ENCODE measurements at regions not wholly inside any gene's neighbourhood (a gene's known extent, or its start where the extent isn't known, plus 50 kb on each side); places are given as distances from the start of the nearest gene placed in this dataset.

DNA sequence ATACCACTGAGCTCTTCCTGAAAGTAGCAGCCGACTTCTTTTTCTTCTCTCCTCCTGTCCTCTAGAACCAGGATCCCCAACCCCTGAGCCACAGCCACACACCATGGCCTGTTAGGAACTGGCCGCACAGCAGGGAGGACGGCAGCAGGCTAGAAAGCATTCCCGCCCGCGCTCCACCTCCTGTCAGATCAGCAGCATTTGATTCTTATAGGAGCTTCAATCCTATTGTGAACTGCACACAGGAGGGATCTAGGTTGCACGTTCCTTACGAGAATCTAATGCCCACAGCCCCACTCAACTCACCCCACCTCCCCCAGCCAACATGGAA lies 179.1 kb upstream of the SH3BP4 start (continued):
- TF ChIP-seq, protein P1, sequence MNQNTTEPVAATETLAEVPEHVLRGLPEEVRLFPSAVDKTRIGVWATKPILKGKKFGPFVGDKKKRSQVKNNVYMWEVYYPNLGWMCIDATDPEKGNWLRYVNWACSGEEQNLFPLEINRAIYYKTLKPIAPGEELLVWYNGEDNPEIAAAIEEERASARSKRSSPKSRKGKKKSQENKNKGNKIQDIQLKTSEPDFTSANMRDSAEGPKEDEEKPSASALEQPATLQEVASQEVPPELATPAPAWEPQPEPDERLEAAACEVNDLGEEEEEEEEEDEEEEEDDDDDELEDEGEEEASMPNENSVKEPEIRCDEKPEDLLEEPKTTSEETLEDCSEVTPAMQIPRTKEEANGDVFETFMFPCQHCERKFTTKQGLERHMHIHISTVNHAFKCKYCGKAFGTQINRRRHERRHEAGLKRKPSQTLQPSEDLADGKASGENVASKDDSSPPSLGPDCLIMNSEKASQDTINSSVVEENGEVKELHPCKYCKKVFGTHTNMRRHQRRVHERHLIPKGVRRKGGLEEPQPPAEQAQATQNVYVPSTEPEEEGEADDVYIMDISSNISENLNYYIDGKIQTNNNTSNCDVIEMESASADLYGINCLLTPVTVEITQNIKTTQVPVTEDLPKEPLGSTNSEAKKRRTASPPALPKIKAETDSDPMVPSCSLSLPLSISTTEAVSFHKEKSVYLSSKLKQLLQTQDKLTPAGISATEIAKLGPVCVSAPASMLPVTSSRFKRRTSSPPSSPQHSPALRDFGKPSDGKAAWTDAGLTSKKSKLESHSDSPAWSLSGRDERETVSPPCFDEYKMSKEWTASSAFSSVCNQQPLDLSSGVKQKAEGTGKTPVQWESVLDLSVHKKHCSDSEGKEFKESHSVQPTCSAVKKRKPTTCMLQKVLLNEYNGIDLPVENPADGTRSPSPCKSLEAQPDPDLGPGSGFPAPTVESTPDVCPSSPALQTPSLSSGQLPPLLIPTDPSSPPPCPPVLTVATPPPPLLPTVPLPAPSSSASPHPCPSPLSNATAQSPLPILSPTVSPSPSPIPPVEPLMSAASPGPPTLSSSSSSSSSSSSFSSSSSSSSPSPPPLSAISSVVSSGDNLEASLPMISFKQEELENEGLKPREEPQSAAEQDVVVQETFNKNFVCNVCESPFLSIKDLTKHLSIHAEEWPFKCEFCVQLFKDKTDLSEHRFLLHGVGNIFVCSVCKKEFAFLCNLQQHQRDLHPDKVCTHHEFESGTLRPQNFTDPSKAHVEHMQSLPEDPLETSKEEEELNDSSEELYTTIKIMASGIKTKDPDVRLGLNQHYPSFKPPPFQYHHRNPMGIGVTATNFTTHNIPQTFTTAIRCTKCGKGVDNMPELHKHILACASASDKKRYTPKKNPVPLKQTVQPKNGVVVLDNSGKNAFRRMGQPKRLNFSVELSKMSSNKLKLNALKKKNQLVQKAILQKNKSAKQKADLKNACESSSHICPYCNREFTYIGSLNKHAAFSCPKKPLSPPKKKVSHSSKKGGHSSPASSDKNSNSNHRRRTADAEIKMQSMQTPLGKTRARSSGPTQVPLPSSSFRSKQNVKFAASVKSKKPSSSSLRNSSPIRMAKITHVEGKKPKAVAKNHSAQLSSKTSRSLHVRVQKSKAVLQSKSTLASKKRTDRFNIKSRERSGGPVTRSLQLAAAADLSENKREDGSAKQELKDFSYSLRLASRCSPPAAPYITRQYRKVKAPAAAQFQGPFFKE (tag by site-specific recombination; IDR thresholded peaks at IDR 0.05; ENCODE audit: borderline replicate concordance), result no peak
- no peak for TF ChIP-seq ZNF660 (tag by site-specific recombination; IDR thresholded peaks at IDR 0.05)
- TF ChIP-seq ZNF24 (tag by site-specific recombination; IDR thresholded peaks at IDR 0.05), result no peak
- no peak for TF ChIP-seq REPIN1 (tag by site-specific recombination; IDR thresholded peaks at IDR 0.05; ENCODE audit: low read depth)
- TF ChIP-seq, protein P2, sequence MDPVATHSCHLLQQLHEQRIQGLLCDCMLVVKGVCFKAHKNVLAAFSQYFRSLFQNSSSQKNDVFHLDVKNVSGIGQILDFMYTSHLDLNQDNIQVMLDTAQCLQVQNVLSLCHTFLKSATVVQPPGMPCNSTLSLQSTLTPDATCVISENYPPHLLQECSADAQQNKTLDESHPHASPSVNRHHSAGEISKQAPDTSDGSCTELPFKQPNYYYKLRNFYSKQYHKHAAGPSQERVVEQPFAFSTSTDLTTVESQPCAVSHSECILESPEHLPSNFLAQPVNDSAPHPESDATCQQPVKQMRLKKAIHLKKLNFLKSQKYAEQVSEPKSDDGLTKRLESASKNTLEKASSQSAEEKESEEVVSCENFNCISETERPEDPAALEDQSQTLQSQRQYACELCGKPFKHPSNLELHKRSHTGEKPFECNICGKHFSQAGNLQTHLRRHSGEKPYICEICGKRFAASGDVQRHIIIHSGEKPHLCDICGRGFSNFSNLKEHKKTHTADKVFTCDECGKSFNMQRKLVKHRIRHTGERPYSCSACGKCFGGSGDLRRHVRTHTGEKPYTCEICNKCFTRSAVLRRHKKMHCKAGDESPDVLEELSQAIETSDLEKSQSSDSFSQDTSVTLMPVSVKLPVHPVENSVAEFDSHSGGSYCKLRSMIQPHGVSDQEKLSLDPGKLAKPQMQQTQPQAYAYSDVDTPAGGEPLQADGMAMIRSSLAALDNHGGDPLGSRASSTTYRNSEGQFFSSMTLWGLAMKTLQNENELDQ (tag by site-specific recombination; IDR thresholded peaks at IDR 0.05; ENCODE audit: low read depth), result no peak

DNA sequence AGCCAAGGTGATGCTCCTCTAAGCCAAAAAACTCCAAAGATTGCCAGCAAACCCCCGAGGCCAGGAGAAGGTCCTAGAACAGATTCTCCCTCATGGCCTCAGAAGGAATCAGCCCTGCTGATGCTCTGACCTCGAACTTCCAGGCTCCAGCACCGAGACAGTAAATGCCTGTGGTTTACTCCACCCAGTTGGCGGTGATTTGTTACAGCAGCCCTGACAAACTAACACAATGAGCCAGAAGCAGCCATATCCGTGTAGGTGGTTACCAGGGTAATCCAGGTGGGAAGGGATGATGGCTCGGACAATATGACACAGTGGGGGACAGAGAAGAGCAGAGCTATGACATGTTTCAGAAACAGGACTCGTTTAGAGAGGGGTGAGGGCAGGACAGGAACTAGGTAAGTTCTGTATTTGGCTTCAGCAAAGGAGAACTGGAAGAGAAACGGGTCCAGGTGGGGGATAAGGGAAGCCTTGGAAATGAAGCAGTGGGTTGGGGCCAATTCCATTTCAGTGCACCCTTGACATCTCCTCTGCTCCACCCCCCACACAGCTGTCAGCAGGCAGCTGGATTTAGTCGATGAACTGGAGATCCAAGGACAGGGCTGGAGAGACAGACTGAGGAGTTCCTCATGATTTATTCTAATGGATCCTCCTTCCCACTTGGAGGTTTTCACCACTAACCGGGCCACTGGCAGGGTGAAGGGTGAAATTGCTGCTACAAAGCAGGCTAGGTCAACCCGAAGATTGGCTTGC lies 179.7 kb upstream of the SH3BP4 start:
- POLR2A ChIA-PET, result no interaction called here
- CTCF ChIA-PET, result interaction anchor here (0.6 kb wide), 2 partner anchors 22 to 26 kb away, joined by 3 to 6 read pairs; no protein-coding TSS in a partner anchor
- no peaks in the 10 kb centered on the region for H3K4me1 ChIP-seq (ENCODE audit: control insufficient read depth, insufficient read depth, low read length)
- H3K9me3 ChIP-seq (ENCODE audit: control insufficient read depth, insufficient read depth, low read depth, low read length), result no peaks in the 10 kb centered on the region
- H3K36me3 ChIP-seq (ENCODE audit: control insufficient read depth in 2 of 2, insufficient read depth in 1 of 2, low read length in 2 of 2), result no peaks in the 10 kb centered on the region
- H3K4me3 ChIP-seq (ENCODE audit: low read depth, low read length), result no peak overlapping the region
- TF ChIP-seq ZNF23 (tag by site-specific recombination; IDR thresholded peaks at IDR 0.05; ENCODE audit: borderline replicate concordance) (no peak), EGR2 (tag by site-specific recombination; IDR thresholded peaks at IDR 0.05; ENCODE audit: low read depth) (0 out of 2 replicates have a peak, but pooled peaks have one; percentile 40)
- no peak overlapping the region for H3K27ac ChIP-seq (ENCODE audit: extremely low read depth, low read depth, low read length)

DNA sequence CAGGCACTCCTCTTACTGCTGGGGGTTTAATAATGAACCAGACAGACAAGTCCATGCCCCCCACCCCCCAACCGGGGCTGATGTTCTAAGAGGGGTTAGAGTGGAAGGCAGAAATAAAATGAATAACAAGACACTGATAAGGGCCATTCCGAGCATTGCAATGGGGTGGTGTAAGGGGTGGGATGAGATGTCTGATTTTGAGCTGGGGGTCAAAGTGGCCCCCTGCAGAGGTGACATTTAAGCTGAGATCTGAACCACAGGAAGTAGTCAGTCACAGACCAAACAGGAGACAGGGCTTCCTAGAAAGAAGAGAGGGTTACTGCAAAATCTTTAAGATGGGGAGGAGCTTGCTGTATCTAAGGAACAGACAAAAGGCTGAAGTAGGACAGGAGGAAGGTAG lies 180.6 kb upstream of the SH3BP4 start:
- TF ChIP-seq ZSCAN23 (tag by site-specific recombination; IDR thresholded peaks at IDR 0.05) (no peak), REPIN1 (tag by site-specific recombination; IDR thresholded peaks at IDR 0.05; ENCODE audit: low read depth) (no peak), ZNF174 (tag by site-specific recombination; IDR thresholded peaks at IDR 0.05) (no peak), ZNF24 (tag by site-specific recombination; IDR thresholded peaks at IDR 0.05) (no peak), ZNF664 (tag by site-specific recombination; IDR thresholded peaks at IDR 0.05) (no peak), ZNF777 (tag by site-specific recombination; IDR thresholded peaks at IDR 0.05; ENCODE audit: borderline replicate concordance) (no peak), BCL11B (tag by site-specific recombination; IDR thresholded peaks at IDR 0.05; ENCODE audit: low read depth) (no peak), ZNF785 (tag by site-specific recombination; IDR thresholded peaks at IDR 0.05) (no peak), ZFP37 (tag by site-specific recombination; IDR thresholded peaks at IDR 0.05) (no peak), ZNF366 (tag by site-specific recombination; conservative IDR thresholded peaks at IDR 0.05) (no peak), ZNF202 (tag by site-specific recombination; IDR thresholded peaks at IDR 0.05; ENCODE audit: borderline replicate concordance) (no peak), ZBTB1 (tag by site-specific recombination; IDR thresholded peaks at IDR 0.05) (no peak), TRIM28 (IDR thresholded peaks at IDR 0.05; ENCODE audit: borderline replicate concordance, low read length) (no peak), ZNF707 (tag by site-specific recombination; IDR thresholded peaks at IDR 0.05) (no peak), ZNF423 (tag by site-specific recombination; IDR thresholded peaks at IDR 0.05) (no peak), ZNF521 (tag by site-specific recombination; IDR thresholded peaks at IDR 0.05) (no peak), PRDM1 (tag by site-specific recombination; IDR thresholded peaks at IDR 0.05) (no peak), ZSCAN16 (tag by site-specific recombination; IDR thresholded peaks at IDR 0.05) (no peak)
- POLR2A ChIA-PET, result no interaction called here
- CTCF ChIA-PET, result interaction anchor here (0.5 to 1.6 kb wide), 2 partner anchors 109 to 209 kb away, joined by 3 to 4 read pairs; no protein-coding TSS in a partner anchor
- H3K27ac ChIP-seq (ENCODE audit: extremely low read depth, low read depth, low read length), result no peak overlapping the region
- no peaks in the 10 kb centered on the region for H3K9me3 ChIP-seq (ENCODE audit: control insufficient read depth, insufficient read depth, low read depth, low read length)
- H3K4me3 ChIP-seq (ENCODE audit: low read depth, low read length), result no peak overlapping the region
- no peaks in the 10 kb centered on the region for H3K36me3 ChIP-seq (ENCODE audit: control insufficient read depth in 2 of 2, insufficient read depth in 1 of 2, low read length in 2 of 2)
- no peaks in the 10 kb centered on the region for H3K4me1 ChIP-seq (ENCODE audit: control insufficient read depth, insufficient read depth, low read length)

Measured in HEK293 (cell line).